ENCODE measurements at regions not wholly inside any gene's neighbourhood (a gene's known extent, or its start where the extent isn't known, plus 50 kb on each side); places are given as distances from the start of the nearest gene placed in this dataset.

- DNase-seq = no peak
These were observed 54.3 kb upstream of the PPP2R2D start for GRCh38 chr10:131846240-131847101.

GRCh38 chr10:131847241-131847783 is 53.5 kb upstream of the PPP2R2D start:
- DNase-seq = no peak

GRCh38 chr10:131848296-131848695 is 52.5 kb upstream of the PPP2R2D start:
- DNase-seq = no peak

GRCh38 chr10:131848741-131849590 is 51.8 kb upstream of the PPP2R2D start:
- no peak for DNase-seq

- DNase-seq = no peak
These were observed 51.0 kb upstream of the PPP2R2D start for GRCh38 chr10:131849591-131850382.

GRCh38 chr10:131850383-131850870 is 50.4 kb upstream of the PPP2R2D start:
- DNase-seq = no peak
